OCI-LY3 (cell line): ENCODE measurements at regions not wholly inside any gene's neighbourhood (a gene's known extent, or its start where the extent isn't known, plus 50 kb on each side); places are given as distances from the start of the nearest gene placed in this dataset.

Source experiments
- EZH2phosphoT487 ChIP-seq: fragments of 200-600 bp; shearing (Covaris generic); IDR thresholded peaks from 2 replicates; pipeline ENCODE4 v1.6.1; 2018; ENCODE audit warnings: antibody characterized with exemption, mixed run types, low read depth
- TF ChIP-seq, protein P1 (sequence below): fragments of 200-600, 300-600 bp; sonication (generic); IDR thresholded peaks from 2 replicates; pipeline ENCODE4 v1.5.1; 2014; ENCODE audit warnings: antibody characterized with exemption, low read length, low read depth

DNA sequence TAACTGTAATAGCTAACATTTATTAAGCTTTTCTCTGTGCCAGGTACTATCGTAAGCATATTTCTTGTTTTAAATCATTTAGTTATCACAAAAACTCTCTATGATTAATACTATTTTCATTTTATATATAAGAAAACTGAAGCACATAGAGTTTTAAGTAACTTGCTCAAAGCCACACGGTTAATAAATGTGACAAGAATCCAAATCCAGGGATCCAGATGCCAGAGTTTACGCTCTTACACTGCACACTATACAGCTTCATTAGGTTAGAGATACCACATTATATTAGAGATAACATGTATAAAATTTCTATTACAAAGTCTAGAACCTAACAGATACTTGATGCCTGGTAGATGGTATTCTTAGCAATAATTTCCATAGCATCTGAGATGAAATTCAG is 265.2 kb downstream of the SHOX2 start:
- TF ChIP-seq, protein P1, sequence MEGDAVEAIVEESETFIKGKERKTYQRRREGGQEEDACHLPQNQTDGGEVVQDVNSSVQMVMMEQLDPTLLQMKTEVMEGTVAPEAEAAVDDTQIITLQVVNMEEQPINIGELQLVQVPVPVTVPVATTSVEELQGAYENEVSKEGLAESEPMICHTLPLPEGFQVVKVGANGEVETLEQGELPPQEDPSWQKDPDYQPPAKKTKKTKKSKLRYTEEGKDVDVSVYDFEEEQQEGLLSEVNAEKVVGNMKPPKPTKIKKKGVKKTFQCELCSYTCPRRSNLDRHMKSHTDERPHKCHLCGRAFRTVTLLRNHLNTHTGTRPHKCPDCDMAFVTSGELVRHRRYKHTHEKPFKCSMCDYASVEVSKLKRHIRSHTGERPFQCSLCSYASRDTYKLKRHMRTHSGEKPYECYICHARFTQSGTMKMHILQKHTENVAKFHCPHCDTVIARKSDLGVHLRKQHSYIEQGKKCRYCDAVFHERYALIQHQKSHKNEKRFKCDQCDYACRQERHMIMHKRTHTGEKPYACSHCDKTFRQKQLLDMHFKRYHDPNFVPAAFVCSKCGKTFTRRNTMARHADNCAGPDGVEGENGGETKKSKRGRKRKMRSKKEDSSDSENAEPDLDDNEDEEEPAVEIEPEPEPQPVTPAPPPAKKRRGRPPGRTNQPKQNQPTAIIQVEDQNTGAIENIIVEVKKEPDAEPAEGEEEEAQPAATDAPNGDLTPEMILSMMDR, result no peak
- TF ChIP-seq EZH2phosphoT487, result no peak
